ENCODE measurements at regions not wholly inside any gene's neighbourhood (a gene's known extent, or its start where the extent isn't known, plus 50 kb on each side); places are given as distances from the start of the nearest gene placed in this dataset.
"Not testable (repeated sequence)": the region's sequence is repeated elsewhere in the genome, so short reads cannot be mapped to it uniquely, and the experiment has no call there.

- FAIRE-seq: no peak
Observed at GRCh38 chr1:244271691-244272308, 179.9 kb downstream of the ADSS2 start.

- FAIRE-seq: peak; percentile 97
Observed at GRCh38 chr1:244272471-244273261, 179.0 kb downstream of the ADSS2 start.

GRCh38 chr1:244273262-244273844 is 178.4 kb downstream of the ADSS2 start:
- FAIRE-seq: no peak

- FAIRE-seq: no peak
Observed at GRCh38 chr1:244273845-244274619, 177.7 kb downstream of the ADSS2 start.

- FAIRE-seq: no peak
Observed at GRCh38 chr1:244276646-244277045, 175.1 kb downstream of the ADSS2 start.

- no peak for FAIRE-seq
Observed at GRCh38 chr1:244280201-244280600, 171.5 kb downstream of the ADSS2 start.

- FAIRE-seq: no peak
Observed at GRCh38 chr1:244280859-244281258, 170.8 kb downstream of the ADSS2 start.

GRCh38 chr1:244283772-244284171 is 167.9 kb downstream of the ADSS2 start:
- FAIRE-seq: no peak

GRCh38 chr1:244284641-244285156 is 167.0 kb downstream of the ADSS2 start:
- no peak for FAIRE-seq

- FAIRE-seq: no peak
Observed at GRCh38 chr1:244286341-244286740, 165.4 kb downstream of the ADSS2 start.

- FAIRE-seq: no peak
Observed at GRCh38 chr1:244287726-244288125, 164.0 kb downstream of the ADSS2 start.

GRCh38 chr1:244288663-244289062 is 163.0 kb downstream of the ADSS2 start:
- FAIRE-seq: no peak

GRCh38 chr1:244289991-244290785 is 161.5 kb downstream of the ADSS2 start:
- no peak for FAIRE-seq

GRCh38 chr1:244291236-244292201 is 160.2 kb downstream of the ADSS2 start:
- FAIRE-seq: no peak

GRCh38 chr1:244294599-244295224 is 157.0 kb downstream of the ADSS2 start:
- no peak for FAIRE-seq

- FAIRE-seq: no peak
Observed at GRCh38 chr1:244296003-244296402, 155.7 kb downstream of the ADSS2 start.

- no peak for FAIRE-seq
Observed at GRCh38 chr1:244296447-244296846, 155.3 kb downstream of the ADSS2 start.

- FAIRE-seq: no peak
Observed at GRCh38 chr1:244297087-244297486, 154.6 kb downstream of the ADSS2 start.

- FAIRE-seq: no peak
Observed at GRCh38 chr1:244297616-244298015, 154.1 kb downstream of the ADSS2 start.

- not testable (repeated sequence) for FAIRE-seq
Observed at GRCh38 chr1:244300029-244300375, 151.7 kb downstream of the ADSS2 start.
